NCI-H1694 treated with DMSO at 0.1 percent for 48 hours (cell line): ENCODE measurements at regions not wholly inside any gene's neighbourhood (a gene's known extent, or its start where the extent isn't known, plus 50 kb on each side); places are given as distances from the start of the nearest gene placed in this dataset.
A peak's percentile ranks its signal among the peaks of the same experiment; 100 is the strongest.

Experiments used
- DNase-seq: peaks from one replicate; lab custom pipeline; 2025; lab: John Stamatoyannopoulos, UW

- no peak for DNase-seq
Measured at GRCh38 chr10:113368666-113369364, 184.0 kb upstream of the HABP2 start.

- no peak for DNase-seq
Measured at GRCh38 chr10:113369365-113369694, 183.5 kb upstream of the HABP2 start.

- no peak for DNase-seq
Measured at GRCh38 chr10:113376428-113376827, 176.4 kb upstream of the HABP2 start.

GRCh38 chr10:113379091-113379490 lies 173.8 kb upstream of the HABP2 start:
- no peak for DNase-seq

- DNase-seq = no peak
Measured at GRCh38 chr10:113381416-113381815, 171.4 kb upstream of the HABP2 start.

- DNase-seq = no peak
Measured at GRCh38 chr10:113381981-113382509, 170.8 kb upstream of the HABP2 start.

- no peak for DNase-seq
Measured at GRCh38 chr10:113382691-113383090, 170.2 kb upstream of the HABP2 start.

- DNase-seq = no peak
Measured at GRCh38 chr10:113384181-113384580, 168.7 kb upstream of the HABP2 start.

- DNase-seq = peak; percentile 26
Measured at GRCh38 chr10:113385021-113385999, 167.5 kb upstream of the HABP2 start.

GRCh38 chr10:113386005-113386404 lies 166.8 kb upstream of the HABP2 start:
- DNase-seq = no peak

- no peak for DNase-seq
Measured at GRCh38 chr10:113389969-113390368, 162.9 kb upstream of the HABP2 start.

GRCh38 chr10:113390896-113391295 lies 162.0 kb upstream of the HABP2 start:
- DNase-seq = no peak

- no peak for DNase-seq
Measured at GRCh38 chr10:113397047-113397446, 155.8 kb upstream of the HABP2 start.

GRCh38 chr10:113399065-113399464 lies 153.8 kb upstream of the HABP2 start:
- DNase-seq = no peak

GRCh38 chr10:113402602-113403001 lies 150.3 kb upstream of the HABP2 start:
- no peak for DNase-seq

- DNase-seq = no peak
Measured at GRCh38 chr10:113407218-113407617, 145.6 kb upstream of the HABP2 start.

GRCh38 chr10:113409175-113409574 lies 143.7 kb upstream of the HABP2 start:
- no peak for DNase-seq

- DNase-seq = no peak
Measured at GRCh38 chr10:113410618-113411017, 142.2 kb upstream of the HABP2 start.

GRCh38 chr10:113411456-113411855 lies 141.4 kb upstream of the HABP2 start:
- DNase-seq = no peak

GRCh38 chr10:113412161-113412560 lies 140.7 kb upstream of the HABP2 start:
- no peak for DNase-seq

GRCh38 chr10:113414543-113414942 lies 138.3 kb upstream of the HABP2 start:
- DNase-seq = no peak

GRCh38 chr10:113415246-113415645 lies 137.6 kb upstream of the HABP2 start:
- no peak for DNase-seq
